H1 (cell line): ENCODE measurements at regions not wholly inside any gene's neighbourhood (a gene's known extent, or its start where the extent isn't known, plus 50 kb on each side); places are given as distances from the start of the nearest gene placed in this dataset.

Source experiments
- CTCF ChIA-PET: fragments of 300-600 bp; sonication (Branson Sonifier 250); formaldehyde crosslinking; loops from one replicate; lab custom pipeline; 2021; ENCODE audit not compliant: partially characterized antibody; lab: Charles Lee
- POLR2A ChIA-PET: fragments of 300-600 bp; sonication (Branson Sonifier 250); formaldehyde crosslinking; loops from one replicate; lab custom pipeline; 2021; ENCODE audit warnings: inconsistent platforms; ENCODE audit not compliant: partially characterized antibody; lab: Charles Lee
- DNase-seq, 2 experiments: peaks; one replicate each; pipeline versions ENCODE4 v3.0.0 to v3.0.0-alpha.2; 2010 to 2022; ENCODE audit warnings: low spot score in 2 of 2, low read depth in 1 of 2, mixed read lengths in 1 of 2
- FAIRE-seq: peaks from 2 replicates; lab custom pipeline; 2011; peaks lifted over from hg19 to GRCh38; lab: Jason Lieb, UNC
- H2AFZ ChIP-seq: 2 replicates; pipeline ENCODE4 v1.8.1; 2012; ENCODE audit warnings: low read length, inconsistent platforms
- H2AK5ac ChIP-seq: 2 replicates; pipeline ENCODE4 v1.6.1; 2013; ENCODE audit warnings: low read depth, low read length
- H2BK120ac ChIP-seq: replicated peaks from 2 replicates; pipeline ENCODE3; 2013; ENCODE audit warnings: low read depth, low read length, inconsistent platforms
- H2BK12ac ChIP-seq: 2 replicates; pipeline ENCODE4 v1.6.1; 2013; ENCODE audit warnings: low read depth, low read length
- H2BK15ac ChIP-seq: 2 replicates; pipeline ENCODE4 v1.6.1; 2013; ENCODE audit warnings: low read length
- H2BK20ac ChIP-seq: 2 replicates; pipeline ENCODE4 v1.6.1; 2013; ENCODE audit warnings: low read length
- H2BK5ac ChIP-seq: 2 replicates; pipeline ENCODE4 v1.6.1; 2013; ENCODE audit warnings: low read depth, low read length
- H3K14ac ChIP-seq: 2 replicates; pipeline ENCODE4 v1.6.1; 2013; ENCODE audit warnings: inconsistent platforms; ENCODE audit not compliant: insufficient read length
- H3K18ac ChIP-seq: 2 replicates; pipeline ENCODE4 v1.6.1; 2013; ENCODE audit warnings: low read length; ENCODE audit errors: extremely low read depth
- H3K23ac ChIP-seq: 2 replicates; pipeline ENCODE4 v1.6.1; 2013; ENCODE audit warnings: inconsistent platforms; ENCODE audit not compliant: insufficient read length
- H3K23me2 ChIP-seq: 2 replicates; pipeline ENCODE4 v1.6.1; 2013; ENCODE audit warnings: low read depth, low read length
- H3K27ac ChIP-seq: 2 replicates; pipeline ENCODE4 v1.6.1; 2011; ENCODE audit warnings: low read depth, low read length, inconsistent platforms
- H3K27me3 ChIP-seq, 4 experiments: replicated peaks in 1 of 4; 1 replicate in 1 of 4; 2 replicates in 3 of 4; pipeline versions ENCODE4 v1.6.1 to v1.8.1; 2011 to 2013; ENCODE audit warnings: low read length in 3 of 4, mild to moderate bottlenecking in 3 of 4, inconsistent platforms in 2 of 4, mixed read lengths in 2 of 4, moderate library complexity in 1 of 4; ENCODE audit not compliant: control insufficient read depth in 3 of 4, insufficient read depth in 3 of 4; ENCODE audit errors: extremely low read depth in 1 of 4
- H3K36me3 ChIP-seq, 4 experiments: 2 replicates each; pipeline versions ENCODE4 v1.6.1 to v1.8.1; 2011 to 2013; ENCODE audit warnings: mild to moderate bottlenecking in 4 of 4, low read length in 3 of 4, moderate library complexity in 2 of 4, control low read depth in 1 of 4, inconsistent platforms in 1 of 4; ENCODE audit not compliant: insufficient read depth in 4 of 4, control insufficient read depth in 2 of 4
- H3K4ac ChIP-seq: replicated peaks from 2 replicates; pipeline ENCODE3; 2013; ENCODE audit warnings: low read length, low read depth, mixed read lengths, inconsistent platforms; ENCODE audit not compliant: insufficient read length
- H3K4me1 ChIP-seq, 4 experiments: replicated peaks in 1 of 4; 1 replicate in 1 of 4; 2 replicates in 3 of 4; pipeline versions ENCODE4 v1.6.1 to v1.8.1; 2011 to 2013; ENCODE audit warnings: low read length in 3 of 4, inconsistent platforms in 2 of 4, mixed read lengths in 1 of 4; ENCODE audit not compliant: insufficient read depth in 4 of 4, control insufficient read depth in 3 of 4
- H3K4me2 ChIP-seq, 2 experiments: 2 replicates each; pipeline versions ENCODE4 v1.6.1 to v1.8.1; 2011 to 2013; ENCODE audit warnings: low read depth in 2 of 2, low read length in 2 of 2, control low read depth in 1 of 2, inconsistent platforms in 1 of 2, mild to moderate bottlenecking in 1 of 2; ENCODE audit not compliant: insufficient read depth in 1 of 2
- H3K4me3 ChIP-seq, 4 experiments: fragments of 200-600, 300-600 bp in 1 of 4; sonication (generic), shearing (Covaris generic), sonication (Bioruptor Twin) in 1 of 4; 2 replicates each; pipeline versions ENCODE4 v1.5.1 to v1.8.1; 2011 to 2016; ENCODE audit warnings: low read length in 4 of 4, low read depth in 3 of 4, control low read depth in 2 of 4, inconsistent platforms in 2 of 4, mild to moderate bottlenecking in 2 of 4, mixed read lengths in 1 of 4, moderate library complexity in 1 of 4; ENCODE audit not compliant: insufficient read depth in 2 of 4; ENCODE audit errors: extremely low read depth in 1 of 4
- H3K56ac ChIP-seq: replicated peaks from 2 replicates; pipeline ENCODE3; 2013; ENCODE audit warnings: low read depth, mild to moderate bottlenecking, mixed read lengths, low read length, inconsistent platforms; ENCODE audit not compliant: insufficient read length
- H3K79me1 ChIP-seq: 2 replicates; pipeline ENCODE4 v1.6.1; 2013; ENCODE audit warnings: low read depth, low read length, control low read depth
- H3K79me2 ChIP-seq, 2 experiments: 2 replicates each; pipeline versions ENCODE4 v1.6.1 to v1.8.1; 2012 to 2013; ENCODE audit warnings: low read length in 2 of 2, mild to moderate bottlenecking in 2 of 2, inconsistent platforms in 1 of 2; ENCODE audit not compliant: insufficient read depth in 2 of 2, control insufficient read depth in 1 of 2
- H3K9ac ChIP-seq, 4 experiments: replicated peaks in 1 of 4; 1 replicate in 1 of 4; 2 replicates in 3 of 4; pipeline versions ENCODE4 v1.6.1 to v1.8.1; 2011 to 2013; ENCODE audit warnings: low read depth in 3 of 4, low read length in 3 of 4, control low read depth in 2 of 4, mild to moderate bottlenecking in 2 of 4, moderate library complexity in 2 of 4, inconsistent platforms in 1 of 4; ENCODE audit errors: extremely low read depth in 1 of 4
- H3K9me3 ChIP-seq, 2 experiments: 2 replicates each; pipeline versions ENCODE4 v1.6.1 to v1.8.1; 2012 to 2013; ENCODE audit warnings: mild to moderate bottlenecking in 2 of 2, moderate library complexity in 2 of 2, control low read depth in 1 of 2, inconsistent platforms in 1 of 2, low read depth in 1 of 2, low read length in 1 of 2, mixed read lengths in 1 of 2; ENCODE audit not compliant: insufficient read depth in 2 of 2
- H4K20me1 ChIP-seq, 2 experiments: replicated peaks in 1 of 2; 2 replicates each; pipeline versions ENCODE3 to v1.8.1; 2011 to 2013; ENCODE audit warnings: inconsistent platforms in 2 of 2, low read length in 2 of 2, mild to moderate bottlenecking in 1 of 2; ENCODE audit not compliant: insufficient read depth in 2 of 2, control insufficient read depth in 1 of 2
- H4K5ac ChIP-seq: 2 replicates; pipeline ENCODE4 v1.6.1; 2013; ENCODE audit warnings: low read length, low read depth, mixed read lengths, inconsistent platforms; ENCODE audit not compliant: insufficient read length
- H4K8ac ChIP-seq: 2 replicates; pipeline ENCODE4 v1.8.0; 2013; ENCODE audit warnings: mild to moderate bottlenecking, moderate library complexity, low read length, inconsistent platforms; ENCODE audit not compliant: insufficient read depth; ENCODE audit errors: extremely low read depth
- H4K91ac ChIP-seq: replicated peaks from 2 replicates; pipeline ENCODE3; 2013; ENCODE audit warnings: low read length, mixed read lengths, inconsistent platforms; ENCODE audit not compliant: insufficient read length
- PHF8 ChIP-seq: fragments of 200-600 bp; sonication (generic); conservative IDR thresholded peaks from 2 replicates; pipeline ENCODE4 v1.7.1; 2012; ENCODE audit warnings: low read depth, mild to moderate bottlenecking, inconsistent platforms, low read length, moderate library complexity
- SIRT6 ChIP-seq: IDR thresholded peaks from one replicate; pipeline ENCODE4 v1.7.1; 2012; ENCODE audit warnings: low read length, inconsistent platforms
- SP2 ChIP-seq: IDR thresholded peaks from 2 replicates; pipeline ENCODE4 v1.6.1; 2012; ENCODE audit warnings: mild to moderate bottlenecking, low read length, inconsistent platforms
- WGBS, 2 experiments: shearing (Covaris generic) in 1 of 2; methylation state at CpG; one replicate each; pipeline versions ENCODE4 v1.1.6 to v1.1.7; 2013 to 2015; ENCODE audit warnings: low lambda C conversion rate in 2 of 2, mixed read lengths in 2 of 2, inconsistent platforms in 1 of 2, low coverage in 1 of 2, missing lambda C conversion rate in 1 of 2; ENCODE audit not compliant: insufficient replicate concordance in 2 of 2, insufficient coverage in 1 of 2, insufficient read length in 1 of 2; ENCODE audit errors: extremely low coverage in 1 of 2, missing lambda C conversion rate in 1 of 2; 5-methylcytosine and 5-hydroxymethylcytosine counted together

GRCh38 chr18:76259711-76260110 is 235.3 kb downstream of the ZNF516 start:
- Histone ChIP-seq H2BK12ac (no peak overlapping the region), H3K4me1 (peaks cover 0 to 24% (median 16%) of the 10 kb centered on the region in 4 experiments; a peak in 6 of 7 replicates), H2BK20ac (no peak overlapping the region), H2AFZ (no peak overlapping the region), H3K79me1 (no peaks in the 10 kb centered on the region), H3K14ac (no peak overlapping the region), H4K91ac (no peak overlapping the region), H3K36me3 (no peaks in the 10 kb centered on the region), H4K20me1 (no peaks in the 10 kb centered on the region), H2BK15ac (no peak overlapping the region), H3K18ac (no peak overlapping the region), H3K23me2 (no peaks in the 10 kb centered on the region; the same call in 1 of the 2 replicates), H3K4me2 (no peak overlapping the region), H4K5ac (no peak overlapping the region), H3K4me3 (no peak overlapping the region), H3K9me3 (no peaks in the 10 kb centered on the region), H2BK5ac (no peak overlapping the region), H3K9ac (no peak overlapping the region), H3K56ac (no peak overlapping the region), H4K8ac (no peak overlapping the region), H3K4ac (no peak overlapping the region), H2BK120ac (no peak overlapping the region), H3K23ac (no peak overlapping the region), H3K27ac (no peak overlapping the region), H3K27me3 (no peaks in the 10 kb centered on the region), H2AK5ac (no peak overlapping the region), H3K79me2 (no peaks in the 10 kb centered on the region)
- TF ChIP-seq PHF8, result no peak
- no peak for TF ChIP-seq SIRT6
- TF ChIP-seq SP2, result no peak
- CTCF ChIA-PET, result interaction anchor here (0.7 to 1.7 kb wide), 3 partner anchors 13 to 36 kb away, joined by 3 to 4 read pairs (median 4); no protein-coding TSS in a partner anchor
- 96% methylated on average over 11 of the region's 11 CpGs; no CpG with 5 or more reads in 1 of the 2 experiments for WGBS, 2 experiments
- DNase-seq, result no peak
- no peak for FAIRE-seq
- POLR2A ChIA-PET, result no interaction called here
